Stimulated activated CD8-positive, alpha-beta memory T cell treated with anti-CD3 and anti-CD28 coated beads, Interleukin-7, amount 100 ng/mL, for 48 hours (primary cell): ENCODE measurements at regions not wholly inside any gene's neighbourhood (a gene's known extent, or its start where the extent isn't known, plus 50 kb on each side); places are given as distances from the start of the nearest gene placed in this dataset.

Experiments
- DNase-seq, 2 donors: peaks; one replicate each; pipeline ENCODE4 v3.0.0-alpha.2; 2020; ENCODE audit warnings: low read depth in 1 of 2; ENCODE audit errors: extremely low read depth in 1 of 2

- no peak for DNase-seq
Measured at GRCh38 chr1:5311147-5311546, 656.7 kb downstream of the AJAP1 start.

GRCh38 chr1:5308249-5308648 is 653.8 kb downstream of the AJAP1 start:
- DNase-seq: no peak

GRCh38 chr1:5304702-5305101 is 650.3 kb downstream of the AJAP1 start:
- DNase-seq: no peak

- no peak for DNase-seq
Measured at GRCh38 chr1:5298376-5298775, 644.0 kb downstream of the AJAP1 start.

GRCh38 chr1:5297886-5298239 is 643.5 kb downstream of the AJAP1 start:
- no peak for DNase-seq

GRCh38 chr1:5297180-5297885 is 642.9 kb downstream of the AJAP1 start:
- DNase-seq: no peak

- no peak for DNase-seq
Measured at GRCh38 chr1:5296557-5297179, 642.3 kb downstream of the AJAP1 start.

- no peak for DNase-seq
Measured at GRCh38 chr1:5296095-5296494, 641.7 kb downstream of the AJAP1 start.

- no peak for DNase-seq
Measured at GRCh38 chr1:5291889-5292288, 637.5 kb downstream of the AJAP1 start.

- DNase-seq: no peak
Measured at GRCh38 chr1:5287178-5288150, 633.1 kb downstream of the AJAP1 start.

- peak in 1 of 2 donors; percentile 1 for DNase-seq
Measured at GRCh38 chr1:5286244-5286643, 631.8 kb downstream of the AJAP1 start.

GRCh38 chr1:5274527-5274926 is 620.1 kb downstream of the AJAP1 start:
- DNase-seq: no peak

GRCh38 chr1:5273280-5274003 is 619.0 kb downstream of the AJAP1 start:
- DNase-seq: peak in 1 of 2 donors; percentile 19

- no peak for DNase-seq
Measured at GRCh38 chr1:5272325-5272724, 617.9 kb downstream of the AJAP1 start.

GRCh38 chr1:5271264-5271663 is 616.9 kb downstream of the AJAP1 start:
- DNase-seq: no peak

GRCh38 chr1:5269901-5270300 is 615.5 kb downstream of the AJAP1 start:
- DNase-seq: no peak

- DNase-seq: no peak
Measured at GRCh38 chr1:5267603-5268235, 613.3 kb downstream of the AJAP1 start.

GRCh38 chr1:5265438-5266075 is 611.1 kb downstream of the AJAP1 start:
- DNase-seq: no peak

GRCh38 chr1:5264476-5264875 is 610.1 kb downstream of the AJAP1 start:
- no peak for DNase-seq

GRCh38 chr1:5256793-5257192 is 602.4 kb downstream of the AJAP1 start:
- DNase-seq: no peak
